ENCODE measurements at regions not wholly inside any gene's neighbourhood (a gene's known extent, or its start where the extent isn't known, plus 50 kb on each side); places are given as distances from the start of the nearest gene placed in this dataset.

DNA sequence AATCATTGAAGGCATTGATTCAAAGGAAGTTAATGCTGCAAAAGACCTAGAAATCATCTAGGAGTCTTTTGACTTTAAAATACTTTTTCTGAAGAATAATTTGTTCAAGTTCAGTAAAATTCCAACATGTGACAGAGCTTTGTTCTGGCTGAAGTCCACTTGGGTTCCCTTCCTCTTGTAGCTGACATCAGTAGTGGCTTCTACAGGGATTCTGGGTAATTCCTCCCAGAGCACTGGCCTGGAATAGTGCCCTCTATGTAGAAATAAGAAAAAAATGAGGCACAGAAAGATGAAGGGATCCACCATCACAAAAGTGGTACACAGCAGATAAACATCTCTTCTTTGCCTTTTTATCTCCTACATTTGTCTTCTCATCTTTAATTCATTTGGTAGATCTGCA is 548.1 kb downstream of the LTN1 start:
- FAIRE-seq, result no peak
- Histone ChIP-seq H3K27ac (ENCODE audit: extremely low read depth, low read depth, low read length) (no peak overlapping the region), H3K79me2 (ENCODE audit: control insufficient read depth, insufficient read depth, low read length) (no peaks in the 10 kb centered on the region), H4K20me1 (replicated peaks; ENCODE audit: control insufficient read depth, insufficient read depth, low read length) (no peaks in the 10 kb centered on the region), H3K4me1 (replicated peaks in 1 of 2; ENCODE audit: control insufficient read depth in 2 of 2, insufficient read depth in 2 of 2, low read length in 2 of 2) (no peaks in the 10 kb centered on the region), H3K36me3 (ENCODE audit: control insufficient read depth, insufficient read depth, low read length) (no peaks in the 10 kb centered on the region), H3K4me2 (ENCODE audit: insufficient read depth, low read length) (no peak overlapping the region), H2AFZ (ENCODE audit: low read depth, low read length) (no peak overlapping the region), H3K27me3 (ENCODE audit: control insufficient read depth in 2 of 2, insufficient read depth in 2 of 2, low read length in 2 of 2) (no peaks in the 10 kb centered on the region), H3K9ac (ENCODE audit: insufficient read depth in 1 of 2, low read depth in 2 of 2, low read length in 2 of 2) (no peak overlapping the region), H3K9me1 (ENCODE audit: control insufficient read depth, insufficient read depth, low read length) (no peaks in the 10 kb centered on the region), H3K4me3 (no peak overlapping the region), H3K9me3 (replicated peaks; ENCODE audit: control insufficient read depth, insufficient read depth, low read depth, low read length) (no peaks in the 10 kb centered on the region)
- ChIA-PET POLR2A (interaction anchor here (1.3 kb wide), 1 partner anchor 9 kb away, joined by 3 read pairs; no protein-coding TSS in a partner anchor), CTCF (ENCODE audit: low intra/inter-chr PET ratio) (no interaction called here)
- no peak for ATAC-seq
- in situ Hi-C loops (cut with MboI) (no loop called here), intact Hi-C loops (cut with micrococcal nuclease) (no loop called here)
- DNase-seq (ENCODE audit: extremely low read depth in 1 of 4, low spot score in 3 of 4), result no peak
- no peak for TF ChIP-seq ZNF668 (CRISPR knock-in tag; IDR thresholded peaks at IDR 0.05)
- TF ChIP-seq HMG20B (CRISPR knock-in tag; IDR thresholded peaks at IDR 0.05), result no peak
- TF ChIP-seq PTRF (tag; IDR thresholded peaks at IDR 0.05), result no peak
- TF ChIP-seq ATF1 (CRISPR knock-in tag; IDR thresholded peaks at IDR 0.05), result no peak
- no peak for TF ChIP-seq ATF1 (tag; IDR thresholded peaks at IDR 0.05)
- no peak for TF ChIP-seq GTF2F1 (IDR thresholded peaks at IDR 0.05; ENCODE audit: low read depth, low read length)
- no peak for TF ChIP-seq CBFA2T3 (IDR thresholded peaks at IDR 0.05)
- no peak for TF ChIP-seq ZNF431 (CRISPR knock-in tag; IDR thresholded peaks at IDR 0.05)
- TF ChIP-seq PHTF2 (CRISPR knock-in tag; IDR thresholded peaks at IDR 0.05), result no peak
- no peak for TF ChIP-seq SAP30 (IDR thresholded peaks at IDR 0.05; ENCODE audit: borderline replicate concordance, insufficient read depth, low read depth, low read length, poor library complexity, severe bottlenecking)
- TF ChIP-seq TFE3 (CRISPR knock-in tag; IDR thresholded peaks at IDR 0.05), result no peak
- no peak for TF ChIP-seq ZNF197 (CRISPR knock-in tag; IDR thresholded peaks at IDR 0.05; ENCODE audit: low read depth)
- TF ChIP-seq CBX2 (IDR thresholded peaks at IDR 0.05; ENCODE audit: insufficient read depth, low read length, poor library complexity, severe bottlenecking), result no peak
- TF ChIP-seq, protein P1, sequence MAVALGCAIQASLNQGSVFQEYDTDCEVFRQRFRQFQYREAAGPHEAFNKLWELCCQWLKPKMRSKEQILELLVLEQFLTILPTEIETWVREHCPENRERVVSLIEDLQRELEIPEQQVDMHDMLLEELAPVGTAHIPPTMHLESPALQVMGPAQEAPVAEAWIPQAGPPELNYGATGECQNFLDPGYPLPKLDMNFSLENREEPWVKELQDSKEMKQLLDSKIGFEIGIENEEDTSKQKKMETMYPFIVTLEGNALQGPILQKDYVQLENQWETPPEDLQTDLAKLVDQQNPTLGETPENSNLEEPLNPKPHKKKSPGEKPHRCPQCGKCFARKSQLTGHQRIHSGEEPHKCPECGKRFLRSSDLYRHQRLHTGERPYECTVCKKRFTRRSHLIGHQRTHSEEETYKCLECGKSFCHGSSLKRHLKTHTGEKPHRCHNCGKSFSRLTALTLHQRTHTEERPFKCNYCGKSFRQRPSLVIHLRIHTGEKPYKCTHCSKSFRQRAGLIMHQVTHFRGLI (CRISPR knock-in tag; IDR thresholded peaks at IDR 0.05), result no peak
- no peak for TF ChIP-seq BCL6 (CRISPR knock-in tag; IDR thresholded peaks at IDR 0.05)
- TF ChIP-seq XRCC4 (IDR thresholded peaks at IDR 0.05; ENCODE audit: extremely low read depth, insufficient read depth, insufficient read length), result no peak
- TF ChIP-seq GATAD2A (IDR thresholded peaks at IDR 0.05), result no peak
- no peak for TF ChIP-seq TAF15 (IDR thresholded peaks at IDR 0.05; ENCODE audit: low read depth, low read length)
- TF ChIP-seq ZNF274 (IDR thresholded peaks at IDR 0.05; ENCODE audit: borderline replicate concordance, low read depth, low read length), result no peak
- TF ChIP-seq IFI16 (CRISPR knock-in tag; IDR thresholded peaks at IDR 0.05), result no peak
- BruUV-seq (replicated peaks), result no TSS peak
